ENCODE measurements at regions not wholly inside any gene's neighbourhood (a gene's known extent, or its start where the extent isn't known, plus 50 kb on each side); places are given as distances from the start of the nearest gene placed in this dataset.

GRCh38 chr11:122022646-122023045, 93.4 kb downstream of the BLID start:
- no peak for TF ChIP-seq SMAD3 (CRISPR knock-in tag; IDR thresholded peaks at IDR 0.05)
- no peak for TF ChIP-seq ZFP36L1 (CRISPR knock-in tag; IDR thresholded peaks at IDR 0.05)
- TF ChIP-seq FOSL2 (CRISPR knock-in tag; IDR thresholded peaks at IDR 0.05): no peak
- no peak for TF ChIP-seq PHF8 (CRISPR knock-in tag; IDR thresholded peaks at IDR 0.05)
- TF ChIP-seq SKIL (CRISPR knock-in tag; IDR thresholded peaks at IDR 0.05; ENCODE audit: borderline replicate concordance): no peak
- TF ChIP-seq RNF2 (conservative IDR thresholded peaks at IDR 0.05; ENCODE audit: low read depth): no peak
- TF ChIP-seq NR2F1 (CRISPR knock-in tag; IDR thresholded peaks at IDR 0.05): no peak
- TF ChIP-seq ZNF512 (CRISPR knock-in tag; IDR thresholded peaks at IDR 0.05): no peak
- TF ChIP-seq ZNF562 (CRISPR knock-in tag; IDR thresholded peaks at IDR 0.05; ENCODE audit: borderline replicate concordance): no peak
- no peak for TF ChIP-seq ZBTB1 (CRISPR knock-in tag; IDR thresholded peaks at IDR 0.05; ENCODE audit: borderline replicate concordance)
- no peak for TF ChIP-seq ZNF124 (CRISPR knock-in tag; IDR thresholded peaks at IDR 0.05)
- TF ChIP-seq ZNF121 (CRISPR knock-in tag; IDR thresholded peaks at IDR 0.05): no peak

All from HepG2 (cell line).